Left renal cortex interstitium (tissue), 4 donors: ENCODE measurements at regions not wholly inside any gene's neighbourhood (a gene's known extent, or its start where the extent isn't known, plus 50 kb on each side); places are given as distances from the start of the nearest gene placed in this dataset.
"Not testable (repeated sequence)": the region's sequence is repeated elsewhere in the genome, so short reads cannot be mapped to it uniquely, and the experiment has no call there.

Source experiments
- DNase-seq, 4 donors: peaks; one replicate each; pipeline ENCODE4 v3.0.0-alpha.2; 2013; ENCODE audit warnings: low read depth in 4 of 4, low spot score in 2 of 4, missing footprints in 1 of 4

- DNase-seq = no peak
Measured at GRCh38 chr18:47682876-47683275, 247.6 kb downstream of the SMAD2 start.

GRCh38 chr18:47680488-47680887 is 250.0 kb downstream of the SMAD2 start:
- DNase-seq = no peak

- DNase-seq = no peak
Measured at GRCh38 chr18:47679864-47680263, 250.6 kb downstream of the SMAD2 start.

GRCh38 chr18:47677952-47678351 is 252.5 kb downstream of the SMAD2 start:
- no peak for DNase-seq

GRCh38 chr18:47669815-47670214 is 260.6 kb downstream of the SMAD2 start:
- no peak for DNase-seq

- no peak for DNase-seq
Measured at GRCh38 chr18:47658498-47658897, 272.0 kb downstream of the SMAD2 start.

- DNase-seq = no peak
Measured at GRCh38 chr18:47654988-47655387, 275.5 kb downstream of the SMAD2 start.

- DNase-seq = no peak
Measured at GRCh38 chr18:47644896-47645295, 285.6 kb downstream of the SMAD2 start.

GRCh38 chr18:47637551-47637950 is 292.9 kb downstream of the SMAD2 start:
- DNase-seq = not testable (repeated sequence)

- no peak for DNase-seq
Measured at GRCh38 chr18:47635416-47635815, 295.0 kb downstream of the SMAD2 start.

GRCh38 chr18:47632970-47633635 is 297.4 kb downstream of the SMAD2 start:
- DNase-seq = no peak

- peak in 2 of 4 donors; percentile 6 to 8 for DNase-seq
Measured at GRCh38 chr18:47628893-47629292, 301.6 kb downstream of the SMAD2 start.

- no peak for DNase-seq
Measured at GRCh38 chr18:47628240-47628781, 302.1 kb downstream of the SMAD2 start.

- no peak for DNase-seq
Measured at GRCh38 chr18:47627030-47627429, 303.4 kb downstream of the SMAD2 start.

GRCh38 chr18:47619771-47620448 is 310.5 kb downstream of the SMAD2 start:
- DNase-seq = no peak

- no peak for DNase-seq
Measured at GRCh38 chr18:47618758-47619157, 311.7 kb downstream of the SMAD2 start.

GRCh38 chr18:47615043-47615442 is 315.4 kb downstream of the SMAD2 start:
- DNase-seq = no peak

GRCh38 chr18:47613929-47614328 is 316.5 kb downstream of the SMAD2 start:
- no peak for DNase-seq

GRCh38 chr18:47611649-47612048 is 318.8 kb downstream of the SMAD2 start:
- no peak for DNase-seq

GRCh38 chr18:47606526-47606925 is 323.9 kb downstream of the SMAD2 start:
- DNase-seq = no peak

- no peak for DNase-seq
Measured at GRCh38 chr18:47605093-47605492, 325.4 kb downstream of the SMAD2 start.

- no peak for DNase-seq
Measured at GRCh38 chr18:47604021-47604420, 326.4 kb downstream of the SMAD2 start.
